ENCODE measurements at regions not wholly inside any gene's neighbourhood (a gene's known extent, or its start where the extent isn't known, plus 50 kb on each side); places are given as distances from the start of the nearest gene placed in this dataset.

- TF ChIP-seq POLR2A (IDR thresholded peaks at IDR 0.05) (no peak), CTCF (IDR thresholded peaks at IDR 0.05) (no peak)
Measured at GRCh38 chrX:34377645-34378044, 245.5 kb upstream of the FAM47A start.

All from uterus (tissue), 2 donors.